Fibroblast of lung (primary cell): ENCODE measurements at regions not wholly inside any gene's neighbourhood (a gene's known extent, or its start where the extent isn't known, plus 50 kb on each side); places are given as distances from the start of the nearest gene placed in this dataset.

Experiments used
- DNase-seq, 2 donors: peaks; one replicate each; pipeline versions ENCODE4 v3.0.0 to v3.0.0-alpha.2; 2010; ENCODE audit warnings: low read depth in 2 of 2
- H2AFZ ChIP-seq: 2 replicates; pipeline ENCODE4 v1.5.1; 2012; ENCODE audit warnings: low read length, control low read depth, inconsistent platforms
- H3K27ac ChIP-seq: 2 replicates; pipeline ENCODE4 v1.5.1; 2011; ENCODE audit warnings: low read length, control low read depth; ENCODE audit not compliant: insufficient read depth
- H3K27me3 ChIP-seq: 2 replicates; pipeline ENCODE4 v1.5.1; 2011; ENCODE audit warnings: mild to moderate bottlenecking, low read length; ENCODE audit not compliant: control insufficient read depth, insufficient read depth
- H3K36me3 ChIP-seq: 2 replicates; pipeline ENCODE4 v1.5.1; 2011; ENCODE audit warnings: low read length; ENCODE audit not compliant: control insufficient read depth, insufficient read depth
- H3K4me1 ChIP-seq: 2 replicates; pipeline ENCODE4 v1.5.1; 2011; ENCODE audit warnings: low read length; ENCODE audit not compliant: control insufficient read depth, insufficient read depth; ENCODE audit errors: extremely low read depth
- H3K4me2 ChIP-seq: 2 replicates; pipeline ENCODE4 v1.5.1; 2011; ENCODE audit warnings: low read length, control low read depth; ENCODE audit not compliant: insufficient read depth; ENCODE audit errors: extremely low read depth
- H3K4me3 ChIP-seq, 4 experiments: fragments of 200-600 bp in 1 of 4; sonication (generic) in 1 of 4; replicated peaks in 1 of 4; 2 replicates each; pipeline ENCODE4 v1.5.1; 2011 to 2016; ENCODE audit warnings: low read length in 4 of 4, low read depth in 3 of 4, mild to moderate bottlenecking in 3 of 4, control low read depth in 2 of 4, inconsistent platforms in 1 of 4, mixed read lengths in 1 of 4; ENCODE audit not compliant: insufficient read depth in 1 of 4; ENCODE audit errors: control extremely low read depth in 1 of 4
- H3K79me2 ChIP-seq: 2 replicates; pipeline ENCODE4 v1.5.1; 2012; ENCODE audit warnings: mild to moderate bottlenecking, low read length, inconsistent platforms; ENCODE audit not compliant: control insufficient read depth, insufficient read depth
- H3K9ac ChIP-seq: 2 replicates; pipeline ENCODE4 v1.5.1; 2011; ENCODE audit warnings: mild to moderate bottlenecking, low read length, control low read depth; ENCODE audit not compliant: insufficient read depth
- H3K9me3 ChIP-seq: 2 replicates; pipeline ENCODE4 v1.5.1; 2012; ENCODE audit warnings: low read depth, low read length; ENCODE audit not compliant: control insufficient read depth, insufficient read depth
- H4K20me1 ChIP-seq: 2 replicates; pipeline ENCODE4 v1.5.1; 2011; ENCODE audit warnings: low read length; ENCODE audit not compliant: control insufficient read depth, insufficient read depth; ENCODE audit errors: extremely low read depth
- EZH2 ChIP-seq: IDR thresholded peaks from 2 replicates; pipeline ENCODE4 v1.5.1; 2012; ENCODE audit warnings: low read length, control low read depth, mild to moderate bottlenecking; ENCODE audit errors: missing control alignments
- TF ChIP-seq, protein P1 (sequence below), 2 donors: IDR thresholded peaks in 1 of 2; conservative IDR thresholded peaks in 1 of 2; 1 replicate in 1 of 2; 2 replicates in 1 of 2; pipeline ENCODE4 v1.5.1; 2011 to 2012; ENCODE audit warnings: low read length in 2 of 2, control low read depth in 1 of 2, inconsistent platforms in 1 of 2, low read depth in 1 of 2, mild to moderate bottlenecking in 1 of 2

- TF ChIP-seq, protein P1, sequence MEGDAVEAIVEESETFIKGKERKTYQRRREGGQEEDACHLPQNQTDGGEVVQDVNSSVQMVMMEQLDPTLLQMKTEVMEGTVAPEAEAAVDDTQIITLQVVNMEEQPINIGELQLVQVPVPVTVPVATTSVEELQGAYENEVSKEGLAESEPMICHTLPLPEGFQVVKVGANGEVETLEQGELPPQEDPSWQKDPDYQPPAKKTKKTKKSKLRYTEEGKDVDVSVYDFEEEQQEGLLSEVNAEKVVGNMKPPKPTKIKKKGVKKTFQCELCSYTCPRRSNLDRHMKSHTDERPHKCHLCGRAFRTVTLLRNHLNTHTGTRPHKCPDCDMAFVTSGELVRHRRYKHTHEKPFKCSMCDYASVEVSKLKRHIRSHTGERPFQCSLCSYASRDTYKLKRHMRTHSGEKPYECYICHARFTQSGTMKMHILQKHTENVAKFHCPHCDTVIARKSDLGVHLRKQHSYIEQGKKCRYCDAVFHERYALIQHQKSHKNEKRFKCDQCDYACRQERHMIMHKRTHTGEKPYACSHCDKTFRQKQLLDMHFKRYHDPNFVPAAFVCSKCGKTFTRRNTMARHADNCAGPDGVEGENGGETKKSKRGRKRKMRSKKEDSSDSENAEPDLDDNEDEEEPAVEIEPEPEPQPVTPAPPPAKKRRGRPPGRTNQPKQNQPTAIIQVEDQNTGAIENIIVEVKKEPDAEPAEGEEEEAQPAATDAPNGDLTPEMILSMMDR (conservative IDR thresholded peaks at IDR 0.05 in 1 of 2, IDR thresholded peaks at IDR 0.05 in 1 of 2; ENCODE audit: low read depth in 1 of 2, low read length in 2 of 2): no peak
- no peak for TF ChIP-seq EZH2
- Histone ChIP-seq H3K4me3 (no peak overlapping the region), H3K9me3 (no peaks in the 10 kb centered on the region), H2AFZ (no peak overlapping the region), H3K4me1 (no peaks in the 10 kb centered on the region), H3K27ac (no peak overlapping the region), H3K36me3 (no peaks in the 10 kb centered on the region), H3K9ac (no peak overlapping the region), H3K4me2 (no peak overlapping the region), H4K20me1 (no peaks in the 10 kb centered on the region), H3K79me2 (no peaks in the 10 kb centered on the region), H3K27me3 (no peaks in the 10 kb centered on the region)
- DNase-seq: no peak
Measured at GRCh38 chr14:97539884-97540283, 742.7 kb downstream of the VRK1 start.

- no peak overlapping the region for H2AFZ ChIP-seq
- no peaks in the 10 kb centered on the region for H3K9me3 ChIP-seq
- no peak for TF ChIP-seq EZH2
- TF ChIP-seq, protein P1 (conservative IDR thresholded peaks at IDR 0.05 in 1 of 2, IDR thresholded peaks at IDR 0.05 in 1 of 2; ENCODE audit: low read depth in 1 of 2, low read length in 2 of 2): no peak
Measured at GRCh38 chr14:97543221-97543620, 746.0 kb downstream of the VRK1 start.

DNA sequence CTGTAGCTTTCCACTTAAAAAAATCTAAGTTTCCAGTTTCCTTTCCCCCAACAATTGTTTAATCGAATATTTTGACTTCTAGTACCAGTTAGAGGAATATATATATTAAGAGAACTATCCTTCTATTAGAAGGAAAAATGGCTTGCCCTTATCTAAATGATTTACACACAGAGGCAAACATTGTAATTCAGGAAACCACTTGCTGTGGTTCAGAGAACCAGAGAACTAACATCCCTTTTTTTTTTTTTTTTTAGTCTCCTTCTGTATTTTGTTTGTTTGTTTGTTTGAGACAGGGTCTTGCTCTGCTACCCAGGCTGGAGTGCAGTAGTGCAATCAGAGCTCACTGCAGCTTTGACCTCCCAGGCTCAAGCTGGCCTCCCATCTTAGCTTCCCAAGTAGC is 746.6 kb downstream of the VRK1 start:
- DNase-seq: no peak
- Histone ChIP-seq H3K79me2 (no peaks in the 10 kb centered on the region), H3K27ac (no peak overlapping the region), H3K4me2 (no peak overlapping the region), H3K4me3 (no peak overlapping the region), H4K20me1 (no peaks in the 10 kb centered on the region), H3K36me3 (no peaks in the 10 kb centered on the region), H3K9me3 (no peaks in the 10 kb centered on the region), H3K27me3 (no peaks in the 10 kb centered on the region), H3K9ac (no peak overlapping the region), H2AFZ (no peak overlapping the region), H3K4me1 (no peaks in the 10 kb centered on the region)
- TF ChIP-seq EZH2: no peak
- TF ChIP-seq, protein P1 (conservative IDR thresholded peaks at IDR 0.05 in 1 of 2, IDR thresholded peaks at IDR 0.05 in 1 of 2; ENCODE audit: low read depth in 1 of 2, low read length in 2 of 2): no peak

More at GRCh38 chr14:97543221-97543620, 746.0 kb downstream of the VRK1 start:
- H3K9ac ChIP-seq: no peak overlapping the region
- H3K4me2 ChIP-seq: no peak overlapping the region
- H3K79me2 ChIP-seq: no peaks in the 10 kb centered on the region
- H3K4me1 ChIP-seq: no peaks in the 10 kb centered on the region
- H4K20me1 ChIP-seq: no peaks in the 10 kb centered on the region
- no peaks in the 10 kb centered on the region for H3K27me3 ChIP-seq
- H3K36me3 ChIP-seq: no peaks in the 10 kb centered on the region
- no peak overlapping the region for H3K27ac ChIP-seq
- no peak overlapping the region for H3K4me3 ChIP-seq
- no peak for DNase-seq
